Endothelial cell (in vitro differentiated cells): ENCODE measurements at regions not wholly inside any gene's neighbourhood (a gene's known extent, or its start where the extent isn't known, plus 50 kb on each side); places are given as distances from the start of the nearest gene placed in this dataset.

Experiments
- DNase-seq: peaks from one replicate; pipeline ENCODE4 v3.0.0; 2021; ENCODE audit warnings: low spot score
- H3K27ac Mint-ChIP-seq: one replicate; pipeline ENCODE4 v1.8.0; 2021; ENCODE audit warnings: mixed read lengths, inconsistent platforms; ENCODE audit not compliant: unreplicated experiment
- H3K27me3 Mint-ChIP-seq: one replicate; pipeline ENCODE4 v1.8.0; 2021; ENCODE audit warnings: mild to moderate bottlenecking, moderate library complexity, mixed read lengths, inconsistent platforms; ENCODE audit not compliant: unreplicated experiment
- H3K36me3 Mint-ChIP-seq: one replicate; pipeline ENCODE4 v1.8.0; 2021; ENCODE audit warnings: mild to moderate bottlenecking, low read depth, mixed read lengths, inconsistent platforms; ENCODE audit not compliant: unreplicated experiment
- H3K4me1 Mint-ChIP-seq: one replicate; pipeline ENCODE4 v1.8.0; 2021; ENCODE audit warnings: mild to moderate bottlenecking, mixed read lengths, inconsistent platforms; ENCODE audit not compliant: unreplicated experiment
- H3K4me3 Mint-ChIP-seq: one replicate; pipeline ENCODE4 v1.8.0; 2021; ENCODE audit warnings: mild to moderate bottlenecking, mixed read lengths, inconsistent platforms; ENCODE audit not compliant: unreplicated experiment
- H3K9me3 Mint-ChIP-seq: one replicate; pipeline ENCODE4 v1.8.0; 2021; ENCODE audit warnings: mixed read lengths, inconsistent platforms; ENCODE audit not compliant: unreplicated experiment
- CTCF ChIP-seq: fragments of 200-600 bp; sonication (generic); IDR thresholded peaks from one replicate; pipeline ENCODE4 v1.5.0; 2021; ENCODE audit warnings: antibody characterized with exemption; ENCODE audit not compliant: unreplicated experiment

GRCh38 chr14:89625244-89625713, 208.2 kb upstream of the FOXN3 start:
- no peak overlapping the region for H3K4me3 Mint-ChIP-seq
- H3K27me3 Mint-ChIP-seq: peaks cover 10% of the 10 kb centered on the region
- DNase-seq: no peak
- H3K36me3 Mint-ChIP-seq: peaks cover 12% of the 10 kb centered on the region
- peaks cover 7% of the 10 kb centered on the region for H3K4me1 Mint-ChIP-seq
- H3K27ac Mint-ChIP-seq: no peak overlapping the region
- TF ChIP-seq CTCF: no peak
- no peaks in the 10 kb centered on the region for H3K9me3 Mint-ChIP-seq

GRCh38 chr14:89624500-89625156, 207.6 kb upstream of the FOXN3 start:
- no peak overlapping the region for H3K27ac Mint-ChIP-seq
- no peak for DNase-seq
- TF ChIP-seq CTCF: no peak
- H3K27me3 Mint-ChIP-seq: peaks cover 10% of the 10 kb centered on the region
- H3K36me3 Mint-ChIP-seq: peaks cover 12% of the 10 kb centered on the region
- no peaks in the 10 kb centered on the region for H3K9me3 Mint-ChIP-seq
- H3K4me1 Mint-ChIP-seq: peaks cover 7% of the 10 kb centered on the region
- H3K4me3 Mint-ChIP-seq: no peak overlapping the region

DNA sequence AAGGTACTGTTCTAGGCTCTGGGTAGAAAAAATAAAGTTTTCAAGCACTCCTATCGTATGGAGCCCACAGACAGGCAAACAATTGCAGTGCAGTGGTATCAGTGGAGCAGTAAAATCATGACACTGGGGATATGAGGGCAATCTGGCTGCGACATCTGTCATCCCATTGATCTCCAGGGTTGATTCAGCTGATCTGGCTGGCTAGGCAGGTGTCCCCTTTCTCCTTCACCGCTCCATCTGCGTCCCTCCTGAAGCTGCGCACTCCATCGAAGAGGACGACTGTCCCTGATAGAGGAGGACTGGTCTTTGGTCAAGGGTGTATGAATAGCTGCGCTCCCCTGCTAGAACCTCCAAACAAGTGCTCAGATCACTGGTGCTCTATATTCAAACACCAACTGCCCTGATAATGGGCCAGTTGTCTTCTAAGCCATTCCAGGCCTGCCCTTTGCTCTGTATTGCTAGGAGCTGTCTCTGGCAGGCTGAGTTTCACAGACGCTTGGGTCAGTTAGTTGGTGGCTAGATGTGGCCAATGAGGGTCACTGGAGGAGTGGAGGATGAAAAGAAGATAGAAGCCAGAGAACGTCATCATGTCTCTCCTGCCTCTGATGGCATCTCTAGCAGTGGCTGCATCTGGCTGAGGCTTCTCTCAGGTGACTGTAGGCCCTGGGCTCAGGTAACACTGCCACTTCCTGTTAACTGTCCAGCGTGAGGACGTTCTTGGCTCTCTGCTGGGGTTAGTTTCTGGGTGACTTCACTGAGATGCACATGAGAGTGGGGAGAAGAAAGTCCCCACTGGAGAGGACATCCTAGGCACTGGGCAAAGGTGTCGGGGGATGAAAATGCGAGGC, 205.0 kb upstream of the FOXN3 start:
- no peak for DNase-seq
- H3K27ac Mint-ChIP-seq: no peak overlapping the region
- TF ChIP-seq CTCF: no peak
- H3K4me1 Mint-ChIP-seq: peaks cover 15% of the 10 kb centered on the region
- no peak overlapping the region for H3K4me3 Mint-ChIP-seq
- H3K36me3 Mint-ChIP-seq: peaks cover 11% of the 10 kb centered on the region
- H3K27me3 Mint-ChIP-seq: peaks cover 9% of the 10 kb centered on the region
- H3K9me3 Mint-ChIP-seq: no peaks in the 10 kb centered on the region

DNA sequence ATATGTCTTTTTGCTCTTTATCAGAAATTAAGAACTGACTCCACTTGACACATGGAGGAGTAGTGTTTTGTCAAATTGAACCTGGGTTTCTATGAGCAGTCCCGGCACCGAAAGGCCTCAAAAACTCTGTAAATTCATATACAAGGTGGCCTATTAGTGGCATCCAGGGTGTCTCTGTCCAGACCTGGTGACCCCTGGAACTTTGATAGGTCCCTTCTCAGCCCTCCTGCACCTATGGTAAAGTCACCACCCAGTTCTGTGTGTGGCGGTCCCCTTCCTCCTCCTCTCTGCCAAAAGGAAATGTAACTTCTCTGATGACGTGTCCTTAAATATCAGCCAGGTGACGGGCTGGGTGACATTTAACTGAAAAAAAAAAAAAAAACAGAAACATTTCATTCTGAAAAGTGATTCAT, 204.0 kb upstream of the FOXN3 start:
- peaks cover 24% of the 10 kb centered on the region for H3K4me1 Mint-ChIP-seq
- DNase-seq: no peak
- no peak for TF ChIP-seq CTCF
- H3K27me3 Mint-ChIP-seq: peaks cover 13% of the 10 kb centered on the region
- peaks cover 10% of the 10 kb centered on the region for H3K36me3 Mint-ChIP-seq
- no peaks in the 10 kb centered on the region for H3K9me3 Mint-ChIP-seq
- H3K27ac Mint-ChIP-seq: no peak overlapping the region
- H3K4me3 Mint-ChIP-seq: no peak overlapping the region

- peaks cover 28% of the 10 kb centered on the region for H3K4me1 Mint-ChIP-seq
- no peaks in the 10 kb centered on the region for H3K9me3 Mint-ChIP-seq
- no peak for TF ChIP-seq CTCF
- no peak overlapping the region for H3K27ac Mint-ChIP-seq
- peaks cover 13% of the 10 kb centered on the region for H3K27me3 Mint-ChIP-seq
- H3K4me3 Mint-ChIP-seq: no peak overlapping the region
- no peak for DNase-seq
- peaks cover 10% of the 10 kb centered on the region for H3K36me3 Mint-ChIP-seq
Observed at GRCh38 chr14:89620436-89620835, 203.4 kb upstream of the FOXN3 start.
